CD4-positive, alpha-beta T cell treated with Interleukin-17A for 4 hours (primary cell): ENCODE measurements at regions not wholly inside any gene's neighbourhood (a gene's known extent, or its start where the extent isn't known, plus 50 kb on each side); places are given as distances from the start of the nearest gene placed in this dataset.
"Not testable (repeated sequence)": the region's sequence is repeated elsewhere in the genome, so short reads cannot be mapped to it uniquely, and the experiment has no call there.

Source experiments
- DNase-seq: peaks from one replicate; pipeline ENCODE4 v3.0.0-alpha.2; 2020; ENCODE audit warnings: mixed read lengths

DNA sequence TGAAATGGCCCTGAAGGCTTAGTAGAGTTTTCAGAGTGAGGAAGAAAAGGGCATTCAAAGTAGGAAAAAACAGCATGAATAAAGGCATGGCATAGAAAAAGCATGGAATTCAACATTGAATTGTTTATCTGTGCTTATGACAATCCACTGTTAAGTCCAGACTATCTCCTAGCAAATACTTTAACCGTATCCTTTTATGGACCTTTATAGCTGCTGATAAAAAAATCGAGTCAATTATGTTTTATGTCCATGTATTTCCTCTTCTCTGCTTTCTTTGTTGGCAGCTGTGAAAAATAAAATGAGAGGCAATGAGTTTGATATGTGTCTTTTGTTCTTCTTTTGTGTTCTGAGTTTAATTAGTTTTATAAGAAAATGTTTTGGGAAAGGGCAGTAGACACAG is 70.4 kb downstream of the TDRD15 start:
- DNase-seq: no peak

DNA sequence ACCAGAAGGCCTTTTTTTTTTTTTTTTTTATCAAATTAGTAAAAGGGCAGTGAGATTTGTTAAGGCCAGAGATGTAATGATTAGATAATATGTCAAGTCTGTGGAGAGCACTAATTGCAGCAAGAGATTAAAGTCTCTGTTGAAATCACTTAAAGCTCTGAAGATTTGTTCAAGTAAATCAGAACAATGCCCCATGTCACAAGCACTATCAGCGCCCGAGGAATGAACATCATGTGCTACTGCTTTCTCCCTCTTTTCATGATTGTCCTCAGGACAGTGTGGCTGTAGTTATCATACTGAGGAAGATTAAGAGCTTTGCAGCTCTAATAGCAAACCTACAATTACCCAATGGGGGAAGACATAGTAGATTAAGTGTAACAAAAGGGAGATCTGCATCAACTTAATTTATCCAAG is 71.1 kb downstream of the TDRD15 start:
- no peak for DNase-seq

DNA sequence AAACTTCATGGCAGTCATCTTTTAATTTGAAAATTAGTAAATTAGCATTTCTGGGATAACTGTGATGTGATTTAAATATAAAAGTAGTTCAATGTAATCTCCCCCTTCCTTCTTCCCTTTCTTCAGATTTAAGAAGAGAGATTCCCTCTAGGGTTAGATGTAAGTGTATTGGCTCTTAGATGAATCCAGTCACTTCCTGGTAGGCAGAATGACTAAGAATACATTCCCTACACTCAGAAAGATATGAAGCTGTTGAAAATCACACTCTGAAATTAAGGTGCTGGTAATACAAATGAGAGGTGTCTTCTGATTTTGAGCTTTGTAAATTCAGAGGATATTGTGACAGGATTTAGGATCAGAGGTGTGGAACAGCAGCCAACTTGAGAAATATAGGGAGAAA is 71.6 kb downstream of the TDRD15 start:
- DNase-seq: no peak

DNA sequence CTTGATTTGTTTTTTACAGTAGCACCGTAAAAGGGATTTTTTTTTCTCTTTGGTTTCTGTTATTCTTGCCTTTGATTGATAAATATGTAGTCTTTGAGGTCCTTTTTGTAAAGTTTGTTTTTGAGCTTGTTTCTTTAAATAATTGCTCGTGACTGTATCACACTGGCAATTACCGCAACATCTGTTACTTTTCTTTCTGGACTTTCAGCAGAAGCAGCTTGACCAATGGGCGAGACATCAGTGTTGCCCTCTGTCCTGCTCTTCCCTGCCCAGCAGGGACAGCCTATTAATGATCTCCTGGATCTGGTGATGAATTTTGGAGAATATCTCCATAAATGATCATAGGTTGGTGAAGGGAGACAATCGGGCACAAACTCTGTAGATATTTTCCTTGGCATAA is 74.9 kb downstream of the TDRD15 start:
- no peak for DNase-seq

DNA sequence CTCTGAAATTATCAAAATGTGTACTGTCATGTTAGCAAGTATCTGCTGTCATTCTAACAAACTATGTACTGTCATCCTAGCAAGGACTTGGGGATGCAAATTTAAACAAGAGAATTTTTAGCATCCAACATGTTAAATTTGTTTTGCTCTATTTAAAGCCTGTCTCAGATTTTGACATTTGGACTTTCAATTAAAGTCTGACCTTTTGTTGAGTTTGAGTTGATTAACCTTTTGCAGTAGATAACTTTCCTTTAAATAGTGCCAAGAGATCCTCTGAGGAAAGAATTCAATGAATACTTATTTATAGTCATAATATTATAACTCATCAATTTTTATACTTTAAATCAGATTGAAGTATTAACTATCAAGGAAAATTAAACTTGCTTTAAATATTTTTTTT is 80.2 kb downstream of the TDRD15 start:
- DNase-seq: no peak

DNA sequence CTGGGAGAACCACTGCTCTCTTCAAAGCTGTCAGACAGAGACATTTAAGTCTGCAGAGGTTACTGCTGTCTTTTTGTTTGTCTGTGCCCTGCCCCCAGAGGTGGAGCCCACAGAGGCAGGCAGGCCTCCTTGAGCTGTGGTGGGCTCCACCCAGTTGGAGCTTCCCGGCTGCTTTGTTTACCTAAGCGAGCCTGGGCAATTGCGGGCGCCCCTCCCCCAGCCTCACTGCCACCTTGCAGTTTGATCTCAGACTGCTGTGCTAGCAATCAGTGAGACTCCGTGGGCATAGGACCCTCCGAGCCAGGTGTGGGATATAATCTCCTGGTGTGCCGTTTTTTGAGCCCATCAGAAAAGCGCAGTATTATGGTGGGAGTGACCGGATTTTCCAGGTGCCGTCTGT is 90.3 kb downstream of the TDRD15 start:
- DNase-seq: not testable (repeated sequence)

DNA sequence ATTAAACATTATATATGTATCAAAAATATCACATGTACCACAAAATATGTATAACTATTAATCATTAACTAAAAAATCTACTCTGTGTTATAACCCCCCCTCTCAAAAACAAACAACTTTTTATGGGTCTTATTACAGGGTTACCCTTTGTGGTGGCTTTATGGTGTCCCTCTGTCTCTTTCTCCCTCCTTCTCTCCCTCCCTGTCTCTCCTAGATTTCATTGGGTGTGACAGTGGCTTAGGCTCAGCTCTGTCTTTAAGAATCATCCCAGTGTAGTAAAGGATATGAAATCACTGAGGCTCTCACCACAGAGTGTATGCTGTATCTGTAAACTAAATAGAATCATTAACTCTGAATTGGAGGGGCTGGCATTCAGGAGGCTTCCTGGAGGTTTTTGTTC is 93.7 kb downstream of the TDRD15 start:
- DNase-seq: no peak

DNA sequence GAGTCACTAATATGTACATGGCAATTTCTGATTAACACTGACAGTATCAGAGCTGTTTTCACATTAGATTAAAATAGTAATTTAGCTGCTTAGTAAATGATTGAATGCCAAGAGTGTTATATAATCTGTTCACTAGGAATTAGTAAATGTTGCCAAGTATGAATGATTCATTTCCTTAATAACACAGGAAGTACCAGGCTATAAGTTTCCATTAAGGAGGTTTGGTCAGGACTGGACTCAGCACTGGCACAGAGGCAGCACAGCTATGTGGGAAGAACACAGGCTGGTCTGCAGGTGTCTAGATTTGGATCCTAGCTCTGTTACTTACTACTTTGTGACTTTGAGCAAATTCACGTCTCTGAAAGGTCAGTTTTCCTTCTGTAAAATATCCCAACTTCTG is 97.2 kb downstream of the TDRD15 start:
- no peak for DNase-seq

DNA sequence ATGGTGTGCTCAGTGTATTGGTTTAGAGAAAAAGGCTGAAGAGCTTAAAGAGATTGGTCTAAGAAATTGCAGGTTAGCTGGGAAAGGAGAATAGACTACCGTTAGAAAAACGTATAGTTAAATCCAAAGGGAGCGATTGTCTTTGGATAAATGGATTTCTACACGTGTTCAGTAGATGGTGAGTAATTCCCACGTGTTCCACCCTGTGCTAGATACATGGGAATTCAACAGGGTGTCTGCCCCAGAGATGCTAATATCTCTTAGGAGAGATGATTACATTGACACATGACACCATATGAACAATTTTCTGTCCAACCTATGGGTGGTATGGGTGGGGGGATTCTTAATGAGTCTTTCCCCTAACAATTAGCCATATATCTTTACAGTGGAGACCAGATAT is 99.8 kb downstream of the TDRD15 start:
- no peak for DNase-seq

DNA sequence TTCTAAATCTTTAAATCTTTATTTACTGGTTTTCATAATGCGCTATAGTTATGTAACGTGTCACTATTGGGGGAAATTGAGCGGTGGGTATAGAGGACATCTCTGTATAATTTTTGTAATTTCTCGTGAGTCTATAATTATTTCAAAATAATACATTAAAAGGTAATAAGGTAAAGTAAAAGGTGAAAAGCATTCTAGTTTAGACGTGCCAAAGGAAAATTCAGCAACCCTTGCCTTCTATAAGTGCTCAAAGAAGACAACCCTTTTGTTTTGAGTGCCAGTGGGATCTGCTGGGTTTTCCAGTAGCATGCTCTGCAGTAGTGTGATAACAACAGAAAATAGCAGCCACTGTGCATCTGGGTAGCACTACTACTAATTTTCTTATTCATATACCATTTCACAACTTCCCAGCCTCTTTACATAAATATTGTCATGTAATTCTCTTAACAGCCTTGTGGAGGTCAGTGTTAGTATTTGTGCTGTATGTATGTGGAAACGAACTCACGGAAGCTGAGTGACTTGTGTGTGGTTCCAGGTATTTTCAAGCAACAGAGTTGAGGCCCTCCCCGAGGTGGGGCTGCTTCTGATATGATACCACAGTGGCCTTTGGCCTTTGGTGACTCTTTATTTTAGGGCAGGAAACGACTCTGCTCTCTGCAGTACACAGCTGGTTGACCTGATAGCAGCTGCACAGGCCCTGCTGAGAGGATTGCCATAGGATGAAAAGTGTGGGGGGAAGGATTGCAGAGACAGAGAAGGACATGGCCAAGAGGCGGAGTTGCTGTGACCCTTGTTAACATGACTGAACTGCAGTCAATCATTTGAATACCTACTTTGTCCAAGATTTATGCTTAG is 104.5 kb downstream of the TDRD15 start:
- DNase-seq: no peak

DNA sequence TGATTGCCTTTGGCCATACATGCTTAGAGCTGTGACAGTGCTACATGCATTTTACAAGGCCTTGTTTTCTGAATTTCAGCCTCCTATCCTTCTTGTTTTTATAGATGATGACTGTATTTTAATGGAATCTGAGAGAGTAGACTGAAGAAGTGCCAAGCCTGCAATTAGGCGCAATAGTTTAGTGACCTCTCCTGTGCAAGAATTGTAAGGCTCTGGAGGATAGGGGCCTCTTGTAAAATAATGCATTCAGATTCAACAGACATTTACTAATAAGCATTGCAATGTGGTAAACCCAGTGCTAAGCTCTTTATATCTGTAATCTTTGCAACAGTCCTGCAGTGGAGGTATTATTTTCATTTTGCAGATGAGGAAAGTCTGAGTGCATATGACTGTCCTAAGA is 105.5 kb downstream of the TDRD15 start:
- DNase-seq: no peak

DNA sequence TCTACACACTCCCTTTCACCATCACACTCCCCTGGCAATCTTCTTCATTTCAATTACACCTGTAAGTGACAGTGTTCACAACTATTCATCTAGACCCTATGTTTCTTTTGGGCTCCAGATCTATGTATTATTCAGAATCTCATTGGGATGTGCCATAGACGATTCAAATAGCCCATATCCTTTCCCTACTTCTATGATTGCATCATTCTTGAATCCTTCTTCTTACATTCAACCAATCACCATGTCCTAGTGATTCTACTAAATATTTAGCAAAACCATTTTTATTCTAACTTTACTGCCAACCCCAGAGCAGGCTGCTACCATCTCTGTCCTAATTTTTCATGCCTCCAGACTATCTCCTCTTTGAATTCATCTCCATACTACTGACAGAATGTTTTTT is 106.4 kb downstream of the TDRD15 start:
- DNase-seq: no peak

DNA sequence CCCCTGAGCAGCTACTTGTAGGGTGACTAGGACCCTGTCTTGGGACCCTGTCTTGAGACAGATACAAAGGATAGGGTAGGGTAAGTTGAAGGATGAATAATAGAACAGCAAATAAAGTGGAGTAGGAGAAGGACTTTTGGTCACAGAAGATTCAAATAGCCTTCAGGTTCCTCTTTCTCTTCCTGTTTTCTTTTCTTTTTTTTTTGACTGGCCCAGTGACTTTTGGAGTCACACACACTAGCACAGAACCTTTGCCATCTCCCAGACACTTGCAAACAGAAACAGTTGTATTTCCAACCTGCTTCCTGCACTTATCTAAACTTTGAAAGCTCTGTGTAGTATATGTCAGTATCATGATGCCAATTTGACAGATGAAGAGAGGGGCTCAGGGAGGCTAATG is 108.2 kb downstream of the TDRD15 start:
- no peak for DNase-seq

DNA sequence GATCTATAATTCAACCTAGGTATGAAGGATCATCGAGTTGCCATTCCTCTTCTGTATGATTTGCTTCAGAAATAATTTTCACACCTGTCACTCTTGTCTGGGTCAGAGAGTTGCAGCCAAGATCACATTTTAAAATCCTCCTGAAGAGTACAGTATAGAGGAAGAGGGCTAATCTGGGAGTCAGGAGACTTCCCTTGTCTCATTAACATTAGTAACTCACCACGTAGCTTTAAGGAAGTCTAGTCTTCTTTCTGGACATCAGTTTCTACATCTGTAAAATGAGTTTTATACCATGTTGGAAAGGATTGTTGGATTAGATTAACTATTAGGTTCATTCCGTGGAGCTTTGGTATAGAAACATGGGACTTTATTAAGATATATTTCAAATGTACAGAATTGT is 109.4 kb downstream of the TDRD15 start:
- no peak for DNase-seq

DNA sequence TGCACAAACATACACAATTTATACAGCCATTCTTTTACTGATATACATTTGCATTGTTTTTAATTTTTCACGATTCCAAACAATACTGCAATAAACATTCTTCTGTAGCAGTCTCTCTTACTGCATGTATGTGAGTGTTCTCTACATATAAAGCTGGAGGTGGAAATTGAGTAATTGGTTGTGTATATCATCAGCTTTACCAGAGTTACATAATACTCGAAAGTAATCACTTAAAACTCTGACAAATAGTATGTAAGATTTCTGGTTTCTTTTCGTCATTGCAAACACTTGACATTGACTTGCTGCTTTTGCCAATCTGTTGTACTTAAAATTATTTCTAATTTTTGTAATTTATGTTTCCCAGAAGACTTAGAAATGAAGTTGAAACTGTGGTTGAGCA is 110.2 kb downstream of the TDRD15 start:
- DNase-seq: no peak

DNA sequence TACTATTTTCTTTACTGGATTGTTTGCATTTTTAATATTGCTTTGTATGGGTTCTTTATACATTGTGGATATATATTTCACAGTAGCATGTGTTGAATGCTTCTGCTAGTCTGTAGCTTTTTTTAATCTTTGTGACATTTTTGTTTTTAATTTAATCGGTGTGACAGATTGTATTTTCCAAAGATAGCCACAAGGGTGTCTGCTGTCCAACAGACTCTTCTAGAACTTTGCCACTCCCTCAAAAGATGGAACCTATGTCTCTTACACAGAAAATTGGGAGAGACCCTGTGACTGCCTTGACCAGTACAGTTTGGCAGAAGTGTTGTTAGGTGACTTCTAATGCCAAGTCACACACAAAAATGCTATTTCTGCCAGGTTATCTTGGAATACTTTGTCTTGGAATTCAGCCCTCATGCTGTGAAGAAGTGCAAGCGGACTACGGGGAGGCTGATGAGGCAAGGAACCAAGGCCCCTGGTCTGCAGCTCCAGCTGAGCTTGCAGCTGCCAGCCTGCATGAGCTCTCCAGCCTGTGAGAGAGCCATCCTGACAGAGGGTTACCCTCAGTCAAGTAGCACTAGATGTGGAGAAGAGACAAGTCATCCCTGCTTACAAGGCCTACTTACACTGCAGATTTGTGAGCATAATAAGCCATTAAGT is 110.8 kb downstream of the TDRD15 start:
- DNase-seq: no peak

DNA sequence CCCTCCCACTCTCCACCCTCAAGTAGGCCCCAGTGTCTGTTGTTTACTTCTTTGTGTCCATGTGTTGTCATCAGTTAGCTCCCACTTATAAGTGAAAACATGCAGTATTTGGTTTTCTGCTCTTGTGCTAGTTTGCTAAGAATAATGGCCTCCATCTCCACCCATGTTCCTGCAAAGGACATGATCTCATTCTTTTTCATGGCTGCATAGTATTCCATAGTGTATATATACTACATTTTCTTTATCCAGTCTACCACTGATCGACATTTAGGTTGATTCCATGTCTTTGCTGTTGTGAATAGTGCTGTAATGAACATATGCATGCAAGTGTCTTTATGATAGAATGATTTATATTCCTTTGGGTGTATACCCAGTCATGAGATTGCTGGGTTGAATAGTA is 116.0 kb downstream of the TDRD15 start:
- DNase-seq: not testable (repeated sequence)

DNA sequence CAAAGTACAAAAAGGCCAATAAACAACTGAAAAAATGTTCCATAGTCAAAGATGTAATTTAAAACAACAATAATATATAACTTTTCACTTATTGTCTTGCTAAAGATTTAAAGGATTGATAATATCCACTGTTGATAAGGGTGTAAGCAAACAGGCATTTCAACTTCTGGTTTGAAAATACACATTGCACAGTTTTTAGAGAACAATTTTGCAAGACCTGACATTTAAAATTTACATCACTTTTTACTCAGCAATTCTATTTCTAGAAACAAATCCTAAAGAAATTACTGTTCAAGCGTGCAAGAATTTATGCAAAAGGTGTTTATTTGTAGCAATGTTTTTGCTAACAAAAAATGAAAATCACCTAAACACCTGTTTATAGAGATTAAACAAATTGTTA is 120.4 kb downstream of the TDRD15 start:
- DNase-seq: no peak

DNA sequence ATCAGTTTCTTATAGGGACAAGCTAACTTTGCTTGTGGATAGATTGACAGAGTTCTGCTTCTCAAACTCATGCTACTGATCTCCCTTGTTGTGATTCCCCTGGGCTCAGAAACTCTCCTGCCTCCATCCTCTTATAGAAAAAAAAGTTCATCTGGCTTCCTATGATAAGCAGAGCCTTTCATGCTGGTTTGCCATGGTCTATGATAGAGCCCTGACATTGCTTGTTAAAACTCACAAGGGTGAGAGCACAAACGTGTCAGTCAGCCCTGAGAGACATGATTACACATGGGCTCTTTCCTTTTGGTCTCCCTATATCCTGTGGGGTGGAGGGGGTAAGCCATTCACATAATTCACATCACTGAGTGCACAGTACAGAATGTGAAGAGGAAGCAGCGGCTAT is 121.8 kb downstream of the TDRD15 start:
- no peak for DNase-seq

DNA sequence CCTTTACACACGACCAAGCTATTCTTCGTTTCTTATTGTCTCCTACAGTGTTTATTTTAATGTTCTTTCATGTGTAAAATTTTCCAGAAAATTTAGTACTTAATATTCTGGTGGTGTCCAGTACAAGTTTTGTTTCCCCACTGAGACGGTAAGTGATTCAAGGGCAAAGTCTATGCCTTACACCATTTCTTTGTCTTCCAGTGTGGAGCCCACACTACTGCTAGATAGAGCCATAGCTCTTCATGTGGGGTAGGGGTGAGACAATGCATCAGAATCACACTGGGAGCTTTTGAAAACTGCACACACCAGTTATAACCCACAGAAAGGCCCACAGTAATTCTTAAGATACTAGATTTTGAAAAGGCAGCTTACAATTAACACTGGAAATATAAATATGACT is 125.6 kb downstream of the TDRD15 start:
- no peak for DNase-seq

DNA sequence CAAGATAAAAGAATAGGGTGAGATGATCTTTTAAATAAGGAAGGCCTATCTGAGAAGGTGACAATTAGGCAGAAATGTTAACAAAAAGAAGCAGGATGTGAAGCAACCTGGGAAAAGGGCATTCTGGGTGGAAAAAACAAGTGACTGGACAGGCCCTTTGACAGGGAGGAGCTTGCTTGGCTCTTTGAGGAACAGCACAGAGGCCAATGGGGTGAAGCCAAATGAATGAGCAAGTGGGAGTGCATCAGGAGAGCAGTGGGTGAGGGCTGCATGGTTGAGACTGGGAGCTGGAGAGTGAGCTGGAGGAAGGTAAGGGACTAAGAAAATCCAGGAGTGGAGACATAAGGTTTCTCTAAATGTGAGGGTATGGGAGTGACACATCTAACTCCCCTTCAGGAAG is 126.9 kb downstream of the TDRD15 start:
- DNase-seq: no peak

DNA sequence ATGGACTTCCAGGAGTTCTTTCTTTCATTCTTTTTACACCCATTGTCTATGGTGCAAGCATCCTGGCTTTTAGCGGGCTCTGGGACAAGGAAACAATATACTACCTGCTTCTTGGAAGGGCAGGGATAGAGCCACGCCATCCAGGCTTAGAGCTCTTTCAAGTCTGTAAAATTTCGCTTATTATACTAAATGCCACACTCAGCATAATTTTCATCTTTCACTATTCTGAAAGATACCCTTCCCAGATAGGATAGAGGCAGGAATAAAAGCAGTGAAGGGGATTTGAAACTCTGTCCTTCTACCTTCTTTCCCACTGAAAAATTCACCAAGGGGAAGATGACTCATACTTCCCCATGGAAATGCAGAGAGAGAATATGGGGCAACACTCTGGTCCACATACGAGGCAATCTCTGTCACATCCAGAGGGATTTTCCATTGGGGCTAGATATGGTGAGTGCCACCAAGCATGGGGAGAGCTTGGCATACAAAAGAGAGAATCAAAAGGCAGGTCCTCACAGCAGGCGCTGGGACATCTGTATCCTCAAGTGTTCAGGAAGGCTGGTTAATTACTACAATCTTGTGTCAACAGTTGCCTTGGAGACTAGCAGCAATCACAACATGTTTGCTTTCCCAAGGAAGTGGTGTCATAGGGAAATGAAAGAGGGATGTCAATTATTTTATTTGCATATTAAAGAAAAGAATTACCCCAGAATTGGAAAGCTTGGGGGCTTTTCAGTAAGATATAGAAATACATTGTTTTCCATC is 127.6 kb downstream of the TDRD15 start:
- DNase-seq: no peak

DNA sequence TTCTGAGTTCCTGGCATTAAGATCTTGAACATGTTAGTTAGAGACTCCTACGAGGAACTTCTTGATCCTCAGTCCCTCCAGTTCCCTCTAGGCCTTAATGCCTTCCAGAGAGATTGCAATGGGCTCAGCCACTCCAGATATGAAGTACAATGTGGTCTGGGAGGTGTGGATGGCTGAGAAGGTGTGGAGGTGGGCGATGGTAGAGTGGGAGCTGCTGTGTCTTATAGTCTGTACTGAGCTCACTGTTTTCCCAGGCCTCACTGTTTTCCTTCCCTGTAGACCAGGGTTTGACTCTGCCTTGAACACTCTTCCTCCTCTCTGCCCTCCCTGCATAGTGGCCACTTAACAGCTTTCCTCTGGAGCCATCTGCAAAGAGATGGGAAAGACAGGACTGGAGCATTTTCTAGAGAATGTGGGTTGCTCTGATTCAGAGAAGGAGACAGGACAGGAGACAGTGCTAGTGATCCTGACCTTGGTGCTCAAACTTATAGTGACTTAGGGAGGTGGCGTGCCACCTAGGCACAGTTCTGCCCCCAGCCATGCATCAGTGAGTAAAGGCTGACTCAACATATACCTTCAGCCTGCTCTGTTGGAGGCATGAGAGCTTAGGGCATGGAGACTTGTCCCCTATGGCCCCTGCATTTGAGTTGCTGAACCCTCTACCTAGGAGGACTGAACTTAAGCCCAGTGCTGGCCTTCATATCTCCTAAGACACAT is 129.7 kb downstream of the TDRD15 start:
- DNase-seq: no peak
